ENCODE measurements at regions not wholly inside any gene's neighbourhood (a gene's known extent, or its start where the extent isn't known, plus 50 kb on each side); places are given as distances from the start of the nearest gene placed in this dataset.
A peak's percentile ranks its signal among the peaks of the same experiment; 100 is the strongest.

DNA sequence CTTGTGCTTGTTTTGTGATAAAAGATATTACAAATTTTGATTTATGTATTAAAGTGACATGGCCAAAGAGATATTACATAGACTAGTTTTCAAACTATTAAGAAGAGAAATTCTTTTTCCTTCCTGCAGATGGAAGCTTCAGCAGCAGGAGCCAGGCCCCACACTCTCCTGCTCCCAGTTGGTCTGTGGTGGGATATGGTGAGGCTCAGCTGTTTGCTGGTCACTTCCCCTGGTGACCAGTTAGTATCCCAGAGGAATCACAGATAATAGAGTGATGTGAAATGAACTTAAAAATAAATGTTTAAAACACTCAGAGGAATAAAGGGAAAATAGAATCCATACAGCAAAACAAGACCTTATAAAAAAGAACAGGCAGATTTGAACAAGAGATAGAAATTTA lies 154.7 kb downstream of the KTN1 start:
- no peak for DNase-seq

DNA sequence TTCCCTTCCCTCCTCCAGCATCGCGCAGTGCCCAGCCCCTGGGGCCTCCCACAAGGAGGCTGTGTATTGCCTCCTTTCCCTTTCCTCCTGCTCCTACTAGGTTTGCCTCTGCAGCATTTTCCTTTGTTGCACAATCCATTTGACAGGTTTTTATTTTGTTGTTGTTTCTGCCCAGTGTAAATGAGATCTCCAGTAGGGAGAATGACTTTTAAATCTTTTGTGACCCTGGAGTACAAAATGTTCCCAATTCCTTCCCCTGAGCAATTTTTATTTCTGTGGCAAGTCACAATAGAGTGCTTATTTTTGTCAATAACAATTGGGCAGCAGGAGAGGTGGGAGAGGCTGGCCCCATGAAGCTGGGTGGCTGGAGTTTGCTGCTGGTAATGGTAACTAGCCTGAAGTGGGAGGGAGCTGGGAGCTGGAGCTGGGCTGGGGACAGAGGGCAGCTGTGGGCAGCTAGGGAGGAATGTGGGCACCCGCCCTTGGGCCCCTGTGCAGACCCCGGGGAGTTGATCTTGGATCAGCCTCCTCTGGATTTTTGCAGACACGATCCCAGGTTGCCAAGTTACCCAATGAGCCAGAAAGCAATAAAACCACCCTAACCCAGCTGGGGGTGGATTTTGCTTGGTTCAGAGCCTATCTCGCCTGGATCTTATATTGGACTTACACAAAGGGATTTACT lies 160.1 kb downstream of the KTN1 start:
- DNase-seq: no peak

DNA sequence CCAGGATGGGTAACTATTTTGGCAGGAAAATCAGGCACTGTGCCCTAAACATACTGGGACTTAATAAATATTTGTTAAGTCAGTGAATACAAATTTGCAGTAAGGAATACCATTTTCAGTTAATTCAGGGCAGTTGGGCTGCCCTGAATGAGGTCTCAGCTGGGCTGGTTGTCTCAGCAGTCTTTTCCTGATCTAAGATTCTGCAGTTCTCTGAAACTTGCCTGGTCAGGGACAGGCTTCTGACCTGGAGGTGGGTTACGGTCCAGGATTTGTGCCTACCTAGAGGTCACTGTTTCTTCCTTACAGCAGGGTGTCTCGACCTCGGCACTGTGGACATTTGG lies 160.6 kb downstream of the KTN1 start:
- no peak for DNase-seq

DNA sequence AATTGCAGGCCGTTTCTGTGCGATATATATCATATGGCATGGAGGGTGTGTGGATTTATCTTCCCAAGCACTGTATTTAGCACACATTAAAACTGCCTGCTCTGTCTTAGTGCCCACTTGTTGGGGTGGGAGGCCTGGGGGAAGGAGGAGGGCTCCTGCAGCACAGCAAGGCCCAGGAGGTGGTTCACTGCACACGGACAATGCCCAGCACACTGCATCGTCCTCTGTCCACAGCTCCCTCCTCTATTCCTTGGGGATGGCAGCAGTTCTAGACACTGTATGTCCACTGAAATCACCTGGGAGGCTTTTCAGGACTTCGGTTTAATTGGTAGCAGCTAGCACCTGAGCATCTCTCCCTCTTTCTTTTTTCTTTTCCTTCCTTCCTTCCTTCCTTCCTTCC lies 161.2 kb downstream of the KTN1 start:
- no peak for DNase-seq

- DNase-seq: no peak
Measured at GRCh38 chr14:55743551-55743950, 163.5 kb downstream of the KTN1 start.

DNA sequence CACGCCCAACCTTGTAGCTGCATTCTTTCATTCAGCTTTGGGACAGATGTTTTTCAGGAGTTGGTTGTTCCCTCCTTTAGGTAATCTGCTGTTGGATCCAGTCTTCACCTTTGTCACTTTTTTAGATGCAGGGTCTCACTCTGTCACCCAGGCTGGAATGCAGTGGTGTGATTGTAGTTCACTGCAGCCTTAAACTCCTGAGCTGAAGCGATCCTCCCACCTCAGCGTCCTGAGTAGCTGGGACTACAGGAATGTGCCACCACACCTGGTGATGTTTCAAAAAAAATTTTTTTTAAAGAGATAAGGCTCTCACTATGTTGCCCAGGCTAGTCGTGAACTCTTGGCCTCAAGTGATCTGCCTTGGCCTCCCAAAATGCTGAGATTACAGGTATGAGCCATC lies 164.3 kb downstream of the KTN1 start:
- DNase-seq: no peak

DNA sequence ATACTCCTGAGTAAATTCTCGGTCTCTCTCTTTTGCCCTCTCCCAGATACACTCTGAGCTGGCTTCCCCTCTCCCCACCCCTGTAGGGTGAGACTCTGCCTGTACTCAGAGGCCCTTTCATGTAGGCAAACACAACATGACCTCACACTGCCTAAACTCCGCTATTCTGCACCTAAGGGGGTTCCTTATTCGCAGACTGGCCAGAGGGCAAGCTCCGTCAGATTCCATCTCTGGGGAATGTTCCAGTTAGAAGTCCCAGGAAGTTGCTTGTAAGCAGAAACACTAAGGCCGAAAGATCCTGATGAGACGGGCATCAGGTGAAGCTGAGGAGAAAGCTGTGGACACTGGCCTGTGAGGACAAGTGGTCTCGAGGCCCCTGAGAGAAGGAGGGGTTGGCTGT lies 165.9 kb downstream of the KTN1 start:
- no peak for DNase-seq

DNA sequence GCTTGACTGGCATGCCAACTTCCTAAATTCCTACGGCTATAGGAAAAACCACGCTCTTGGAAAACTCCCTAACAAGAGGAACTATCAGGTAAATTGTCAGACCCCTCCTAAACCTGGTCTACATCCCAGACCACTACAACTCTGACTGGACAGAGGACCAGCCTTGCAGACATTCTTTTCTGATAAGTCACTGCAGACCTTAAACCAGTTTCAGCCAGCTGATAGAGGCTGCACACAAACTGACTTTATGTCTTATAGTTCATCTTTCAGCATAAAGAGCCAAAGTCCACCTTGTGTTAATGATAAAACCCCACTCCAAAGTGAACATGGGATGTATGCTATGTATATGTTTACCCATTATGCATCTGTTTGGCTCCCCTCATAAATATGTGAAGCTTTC lies 166.6 kb downstream of the KTN1 start:
- DNase-seq: no peak

- no peak for DNase-seq
Measured at GRCh38 chr14:55747186-55747585, 167.2 kb downstream of the KTN1 start.

- DNase-seq: peak in 1 of 2 donors; percentile 3
Measured at GRCh38 chr14:55749201-55749812, 169.3 kb downstream of the KTN1 start.

- DNase-seq: no peak
Measured at GRCh38 chr14:55749946-55750345, 169.9 kb downstream of the KTN1 start.

DNA sequence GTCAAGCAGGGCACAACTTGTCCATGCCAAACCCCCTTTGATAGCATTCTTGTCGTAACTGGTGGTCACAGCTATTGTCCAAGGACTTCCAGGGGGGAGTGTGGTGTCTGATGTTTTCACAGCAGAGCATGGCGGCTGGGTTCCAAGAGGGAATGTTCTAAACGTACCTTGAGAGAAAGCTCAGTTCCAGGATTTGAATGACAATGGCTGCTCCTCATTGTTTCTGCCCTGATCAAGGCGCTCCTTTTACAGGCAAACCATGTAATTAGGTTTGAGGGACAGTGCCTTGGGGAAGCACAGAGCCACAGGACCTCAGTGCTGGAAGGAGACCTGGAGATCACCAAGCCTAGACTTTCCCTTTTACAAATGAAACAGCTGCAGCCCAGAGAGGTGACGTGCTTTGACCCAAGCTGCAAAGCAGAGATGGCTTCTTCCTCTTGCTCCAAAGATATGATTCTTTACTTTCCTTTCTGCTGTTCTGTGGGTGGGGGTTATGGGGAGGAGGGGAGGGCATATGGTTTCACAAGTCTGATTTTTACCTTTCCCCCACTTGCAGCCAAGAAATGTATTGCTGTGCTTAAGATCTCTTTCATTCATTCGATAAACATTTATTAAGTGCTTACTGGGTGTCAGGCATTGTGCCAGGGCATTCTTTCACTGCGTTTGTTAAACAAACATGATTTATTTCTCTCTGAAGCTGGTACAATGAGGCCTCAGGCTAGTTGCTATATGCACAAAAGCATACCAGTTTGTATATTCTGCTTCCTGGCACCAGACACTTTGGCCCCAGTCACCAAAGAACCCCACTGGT lies 172.8 kb downstream of the KTN1 start:
- no peak for DNase-seq

DNA sequence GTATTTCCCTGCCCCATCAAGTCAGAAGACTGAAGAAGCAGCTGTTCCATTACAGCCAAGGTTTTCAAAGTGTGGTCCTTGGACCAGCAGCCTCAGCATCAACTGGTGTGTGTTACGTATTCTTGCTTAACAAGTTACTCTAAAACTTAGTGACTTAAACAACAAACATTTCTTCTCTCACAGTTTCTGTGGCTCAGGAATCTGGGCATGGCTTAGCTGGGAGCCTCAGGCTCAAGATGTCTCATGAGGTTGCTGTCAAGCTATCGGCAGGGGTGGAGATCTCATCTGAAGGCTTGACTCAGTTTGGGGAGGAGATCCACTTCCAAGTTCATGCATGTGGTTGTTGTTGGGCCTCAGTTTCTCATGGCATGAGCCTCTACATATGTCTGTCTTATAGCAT lies 174.5 kb downstream of the KTN1 start:
- DNase-seq: no peak

- DNase-seq: no peak
Measured at GRCh38 chr14:55754871-55755270, 174.9 kb downstream of the KTN1 start.

- no peak for DNase-seq
Measured at GRCh38 chr14:55756078-55756477, 176.1 kb downstream of the KTN1 start.

- no peak for DNase-seq
Measured at GRCh38 chr14:55756557-55756956, 176.6 kb downstream of the KTN1 start.

- DNase-seq: no peak
Measured at GRCh38 chr14:55758796-55759195, 178.8 kb downstream of the KTN1 start.

DNA sequence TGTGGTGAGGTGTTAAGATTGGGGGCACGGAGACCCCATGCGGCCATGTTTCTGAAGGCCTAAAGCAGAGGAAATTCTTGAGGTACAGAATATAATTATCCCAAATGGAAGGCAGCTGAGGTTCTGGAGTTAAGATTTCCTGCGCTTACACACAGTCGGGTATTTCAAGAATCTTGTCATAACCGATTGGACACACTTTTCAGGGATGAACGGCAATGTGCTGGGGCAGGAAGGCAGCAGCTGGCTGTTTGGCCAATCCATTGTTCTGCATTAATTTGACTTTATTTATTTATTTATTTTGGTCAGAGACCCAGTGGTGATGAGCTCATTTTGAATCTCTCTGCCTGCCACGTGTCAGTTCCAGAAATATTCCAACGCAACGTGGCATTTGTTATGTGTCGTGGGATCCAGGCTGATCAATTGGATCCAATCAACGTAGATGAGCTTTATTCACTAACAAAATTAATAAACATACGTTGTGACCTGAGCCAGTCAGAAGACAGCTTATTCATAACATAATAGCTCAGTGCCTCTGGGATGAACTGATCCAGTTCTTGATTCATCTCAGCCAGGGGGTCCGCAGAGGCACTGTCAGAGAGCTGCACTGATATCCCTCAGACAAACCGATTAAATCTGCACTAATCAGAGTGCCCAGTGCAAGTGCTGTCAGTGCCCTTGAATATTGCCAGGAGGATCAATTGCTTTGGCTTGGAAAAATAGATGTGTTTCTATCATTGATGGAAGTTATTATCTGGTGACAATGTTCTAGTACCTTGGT lies 181.0 kb downstream of the KTN1 start:
- no peak for DNase-seq

DNA sequence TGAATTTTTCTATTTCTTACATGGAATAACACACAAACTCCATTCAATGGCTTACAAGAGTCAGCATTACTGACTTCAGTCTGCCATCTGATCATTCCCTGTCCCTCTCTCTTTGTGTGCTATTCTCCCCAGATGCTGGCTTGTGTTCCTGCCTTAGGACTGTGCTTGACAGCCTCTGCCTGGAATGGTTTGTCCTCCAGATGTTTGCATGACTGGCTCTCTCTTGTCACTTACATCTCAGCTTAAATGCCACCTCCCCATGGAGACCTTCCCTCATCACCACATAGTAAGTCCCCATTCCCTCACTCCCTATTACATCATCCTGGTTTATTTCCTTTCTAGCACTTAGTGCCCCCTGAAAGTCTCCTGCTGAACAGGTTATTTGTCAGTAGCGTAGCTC lies 181.6 kb downstream of the KTN1 start:
- no peak for DNase-seq

- DNase-seq: no peak
Measured at GRCh38 chr14:55762595-55763232, 182.7 kb downstream of the KTN1 start.

DNA sequence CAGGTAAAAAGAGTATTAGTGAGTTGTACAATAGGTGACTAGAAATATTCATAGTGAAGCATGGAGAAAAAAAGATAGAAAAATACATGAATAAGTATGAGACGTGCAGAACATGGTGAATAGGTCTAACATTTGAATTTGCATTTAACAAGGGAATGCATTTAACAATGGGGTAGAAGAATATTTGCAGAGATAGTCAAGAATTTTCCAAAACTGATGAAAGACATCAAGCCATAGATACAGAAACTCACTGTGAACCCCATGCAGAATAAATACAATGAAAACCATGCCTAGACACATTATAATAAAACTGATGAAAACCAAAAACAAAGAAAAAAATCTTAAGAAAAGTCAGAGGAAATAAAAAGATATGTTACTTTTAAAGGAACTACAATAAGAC lies 184.8 kb downstream of the KTN1 start:
- DNase-seq: no peak

DNA sequence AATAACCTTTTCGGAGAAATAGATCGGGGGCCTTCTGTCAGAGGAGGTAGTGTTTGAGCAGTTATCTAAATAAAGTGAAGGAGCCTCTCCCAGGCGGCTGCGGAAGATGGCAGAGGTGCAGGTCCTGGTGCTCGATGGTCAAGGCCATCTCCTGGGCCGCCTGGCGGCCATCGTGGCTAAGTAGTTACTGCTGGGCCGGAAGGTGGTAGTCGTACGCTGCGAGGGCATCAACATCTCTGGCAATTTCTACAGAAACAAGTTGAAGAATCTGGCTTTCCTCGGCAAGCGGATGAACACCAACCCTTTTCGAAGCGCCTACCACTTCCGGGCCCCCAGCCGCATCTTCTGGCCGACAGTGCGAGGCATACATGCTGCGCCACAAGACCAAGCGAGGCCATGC lies 186.1 kb downstream of the KTN1 start:
- no peak for DNase-seq

GRCh38 chr14:55767286-55767685 lies 187.3 kb downstream of the KTN1 start:
- DNase-seq: no peak

Measured in inflammatory macrophage treated with lipopolysaccharide for 1 hour (primary cell).